ENCODE measurements at regions not wholly inside any gene's neighbourhood (a gene's known extent, or its start where the extent isn't known, plus 50 kb on each side); places are given as distances from the start of the nearest gene placed in this dataset.

DNA sequence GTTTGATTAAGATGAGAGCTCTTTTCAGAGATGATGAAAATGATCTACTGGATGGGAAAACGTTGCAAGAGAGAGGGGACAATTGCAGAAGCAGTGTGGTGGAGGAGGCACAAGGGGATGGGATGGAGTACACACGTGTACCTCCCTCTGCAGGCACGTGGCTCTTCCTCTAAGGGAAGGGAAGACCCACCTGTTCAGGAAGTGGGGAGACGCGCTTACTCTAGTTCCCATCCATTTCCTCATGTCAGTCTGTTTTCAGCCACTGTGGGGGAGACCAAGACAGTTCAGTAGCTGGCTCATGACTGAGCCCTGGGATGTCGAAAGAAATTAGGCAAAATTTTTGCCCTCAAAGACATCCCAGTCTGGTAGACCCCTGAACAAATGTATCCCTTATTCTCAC, 619.2 kb upstream of the CLINT1 start:
- Histone ChIP-seq H3K9ac (ENCODE audit: control insufficient read depth, insufficient read depth, low read length) (no peak overlapping the region), H3K27me3 (replicated peaks in 1 of 2; ENCODE audit: control insufficient read depth in 2 of 2, insufficient read depth in 2 of 2, low read length in 1 of 2) (peaks cover 2 to 3% of the 10 kb centered on the region in 2 experiments; a peak in 2 of 4 replicates), H3K36me3 (ENCODE audit: control insufficient read depth in 2 of 2, insufficient read depth in 2 of 2, low read length in 1 of 2) (no peaks in the 10 kb centered on the region), H3K4me3 (no peak overlapping the region), H3K4me2 (ENCODE audit: control insufficient read depth, insufficient read depth) (no peak overlapping the region), H3K4me1 (ENCODE audit: control insufficient read depth, insufficient read depth, low read length) (no peaks in the 10 kb centered on the region), H2AFZ (ENCODE audit: control insufficient read depth, low read depth, low read length) (no peak overlapping the region), H3K79me2 (ENCODE audit: control insufficient read depth, insufficient read depth, low read length) (no peaks in the 10 kb centered on the region), H3K27ac (ENCODE audit: control insufficient read depth, insufficient read depth) (no peak overlapping the region), H4K20me1 (ENCODE audit: control insufficient read depth, insufficient read depth) (no peaks in the 10 kb centered on the region), H3K9me3 (replicated peaks; ENCODE audit: control insufficient read depth, insufficient read depth, low read length) (no peaks in the 10 kb centered on the region; the same call in 2 of the 3 replicates)
- no peak for TF ChIP-seq STAT3 (IDR thresholded peaks at IDR 0.05; ENCODE audit: low read depth, low read length)
- no peak for TF ChIP-seq WRNIP1 (IDR thresholded peaks at IDR 0.05; ENCODE audit: borderline replicate concordance, low read depth, low read length)
- TF ChIP-seq, protein P1, sequence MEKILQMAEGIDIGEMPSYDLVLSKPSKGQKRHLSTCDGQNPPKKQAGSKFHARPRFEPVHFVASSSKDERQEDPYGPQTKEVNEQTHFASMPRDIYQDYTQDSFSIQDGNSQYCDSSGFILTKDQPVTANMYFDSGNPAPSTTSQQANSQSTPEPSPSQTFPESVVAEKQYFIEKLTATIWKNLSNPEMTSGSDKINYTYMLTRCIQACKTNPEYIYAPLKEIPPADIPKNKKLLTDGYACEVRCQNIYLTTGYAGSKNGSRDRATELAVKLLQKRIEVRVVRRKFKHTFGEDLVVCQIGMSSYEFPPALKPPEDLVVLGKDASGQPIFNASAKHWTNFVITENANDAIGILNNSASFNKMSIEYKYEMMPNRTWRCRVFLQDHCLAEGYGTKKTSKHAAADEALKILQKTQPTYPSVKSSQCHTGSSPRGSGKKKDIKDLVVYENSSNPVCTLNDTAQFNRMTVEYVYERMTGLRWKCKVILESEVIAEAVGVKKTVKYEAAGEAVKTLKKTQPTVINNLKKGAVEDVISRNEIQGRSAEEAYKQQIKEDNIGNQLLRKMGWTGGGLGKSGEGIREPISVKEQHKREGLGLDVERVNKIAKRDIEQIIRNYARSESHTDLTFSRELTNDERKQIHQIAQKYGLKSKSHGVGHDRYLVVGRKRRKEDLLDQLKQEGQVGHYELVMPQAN (conservative IDR thresholded peaks at IDR 0.05): no peak
- TF ChIP-seq, protein P2, sequence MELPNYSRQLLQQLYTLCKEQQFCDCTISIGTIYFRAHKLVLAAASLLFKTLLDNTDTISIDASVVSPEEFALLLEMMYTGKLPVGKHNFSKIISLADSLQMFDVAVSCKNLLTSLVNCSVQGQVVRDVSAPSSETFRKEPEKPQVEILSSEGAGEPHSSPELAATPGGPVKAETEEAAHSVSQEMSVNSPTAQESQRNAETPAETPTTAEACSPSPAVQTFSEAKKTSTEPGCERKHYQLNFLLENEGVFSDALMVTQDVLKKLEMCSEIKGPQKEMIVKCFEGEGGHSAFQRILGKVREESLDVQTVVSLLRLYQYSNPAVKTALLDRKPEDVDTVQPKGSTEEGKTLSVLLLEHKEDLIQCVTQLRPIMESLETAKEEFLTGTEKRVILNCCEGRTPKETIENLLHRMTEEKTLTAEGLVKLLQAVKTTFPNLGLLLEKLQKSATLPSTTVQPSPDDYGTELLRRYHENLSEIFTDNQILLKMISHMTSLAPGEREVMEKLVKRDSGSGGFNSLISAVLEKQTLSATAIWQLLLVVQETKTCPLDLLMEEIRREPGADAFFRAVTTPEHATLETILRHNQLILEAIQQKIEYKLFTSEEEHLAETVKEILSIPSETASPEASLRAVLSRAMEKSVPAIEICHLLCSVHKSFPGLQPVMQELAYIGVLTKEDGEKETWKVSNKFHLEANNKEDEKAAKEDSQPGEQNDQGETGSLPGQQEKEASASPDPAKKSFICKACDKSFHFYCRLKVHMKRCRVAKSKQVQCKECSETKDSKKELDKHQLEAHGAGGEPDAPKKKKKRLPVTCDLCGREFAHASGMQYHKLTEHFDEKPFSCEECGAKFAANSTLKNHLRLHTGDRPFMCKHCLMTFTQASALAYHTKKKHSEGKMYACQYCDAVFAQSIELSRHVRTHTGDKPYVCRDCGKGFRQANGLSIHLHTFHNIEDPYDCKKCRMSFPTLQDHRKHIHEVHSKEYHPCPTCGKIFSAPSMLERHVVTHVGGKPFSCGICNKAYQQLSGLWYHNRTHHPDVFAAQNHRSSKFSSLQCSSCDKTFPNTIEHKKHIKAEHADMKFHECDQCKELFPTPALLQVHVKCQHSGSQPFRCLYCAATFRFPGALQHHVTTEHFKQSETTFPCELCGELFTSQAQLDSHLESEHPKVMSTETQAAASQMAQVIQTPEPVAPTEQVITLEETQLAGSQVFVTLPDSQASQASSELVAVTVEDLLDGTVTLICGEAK (IDR thresholded peaks at IDR 0.05; ENCODE audit: borderline replicate concordance): no peak
- TF ChIP-seq SP1 (IDR thresholded peaks at IDR 0.05; ENCODE audit: low read depth, low read length): no peak
- intact Hi-C loops (cut with micrococcal nuclease; ENCODE audit: unreplicated experiment) (no loop called here), in situ Hi-C loops (cut with MboI) (no loop called here)
- BruUV-seq (replicated peaks): no TSS peak
- DNase-seq (ENCODE audit: low read depth, low spot score) (no peak), FAIRE-seq (no peak), ATAC-seq (no peak)
- ChIA-PET SMC1A (ENCODE audit: uncharacterized antibody, unreplicated experiment) (interaction anchor here (0.5 to 1.4 kb wide), 8 partner anchors 9 to 161 kb away, joined by 3 to 4 read pairs (median 3); no protein-coding TSS in a partner anchor), POLR2A (interaction anchor here (0.6 kb wide), 1 partner anchor 171 kb away, joined by 8 read pairs; no protein-coding TSS in a partner anchor), RAD21 (ENCODE audit: unreplicated experiment) (interaction anchor here (1.3 kb wide), 1 partner anchor 43 kb away, joined by 3 read pairs; no protein-coding TSS in a partner anchor), CTCF (no interaction called here)
- WGBS (ENCODE audit: insufficient coverage, insufficient replicate concordance, low lambda C conversion rate, missing lambda C conversion rate): 8% methylated on average over 6 of the region's 6 CpGs
